ENCODE measurements at regions not wholly inside any gene's neighbourhood (a gene's known extent, or its start where the extent isn't known, plus 50 kb on each side); places are given as distances from the start of the nearest gene placed in this dataset.

- H3K4me3 ChIP-seq (ENCODE audit: low read depth, low read length) = no peak overlapping the region
- TF ChIP-seq MYC (IDR thresholded peaks at IDR 0.05; ENCODE audit: low read depth, low read length) = no peak
- no peak for DNase-seq (ENCODE audit: low read depth)
Measured at GRCh38 chr13:22647156-22647850, 533.5 kb upstream of the SGCG start.

DNA sequence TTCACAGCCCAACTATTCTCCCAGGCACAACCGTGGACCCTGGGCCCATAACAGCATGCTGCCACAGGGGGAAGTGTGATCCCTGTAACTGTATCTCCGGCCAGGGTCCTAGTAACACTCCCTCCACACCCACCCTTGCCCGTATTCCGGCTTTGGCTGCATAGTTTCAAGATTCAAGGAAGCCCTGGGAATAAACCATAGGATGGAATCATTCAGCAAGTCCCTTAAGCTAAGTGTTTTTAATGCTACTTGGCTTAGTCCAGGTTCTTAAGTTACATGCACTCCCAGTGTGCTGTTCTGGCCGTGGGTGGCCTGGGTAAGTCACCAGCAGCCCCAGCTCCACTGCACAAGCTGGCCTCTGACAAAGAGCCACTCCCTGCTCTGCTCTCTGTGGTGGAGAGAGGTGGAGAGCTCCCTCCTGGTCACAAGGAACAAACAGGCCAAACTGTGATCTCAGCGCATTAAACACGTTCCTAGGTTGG, 532.4 kb upstream of the SGCG start:
- TF ChIP-seq CTCF (IDR thresholded peaks at IDR 0.05; ENCODE audit: low read depth, low read length) (no peak), POLR2A (IDR thresholded peaks at IDR 0.05; ENCODE audit: extremely low read depth, insufficient read length) (no peak), MYC (IDR thresholded peaks at IDR 0.05; ENCODE audit: low read depth, low read length) (no peak), MAX (IDR thresholded peaks at IDR 0.05; ENCODE audit: low read depth, low read length) (no peak)
- no peak for DNase-seq (ENCODE audit: low read depth)

GRCh38 chr13:22652796-22653195, 528.0 kb upstream of the SGCG start:
- DNase-seq (ENCODE audit: low read depth) = no peak
- TF ChIP-seq MYC (IDR thresholded peaks at IDR 0.05; ENCODE audit: low read depth, low read length) (no peak), MAX (IDR thresholded peaks at IDR 0.05; ENCODE audit: low read depth, low read length) (no peak), CTCF (IDR thresholded peaks at IDR 0.05; ENCODE audit: low read depth, low read length) (no peak), POLR2A (IDR thresholded peaks at IDR 0.05; ENCODE audit: extremely low read depth, insufficient read length) (no peak)
- no peak overlapping the region for H3K4me3 ChIP-seq (ENCODE audit: low read depth, low read length)

More for the DNA sequence above, 532.4 kb upstream of the SGCG start:
- H3K4me3 ChIP-seq (ENCODE audit: low read depth, low read length) = no peak overlapping the region

DNA sequence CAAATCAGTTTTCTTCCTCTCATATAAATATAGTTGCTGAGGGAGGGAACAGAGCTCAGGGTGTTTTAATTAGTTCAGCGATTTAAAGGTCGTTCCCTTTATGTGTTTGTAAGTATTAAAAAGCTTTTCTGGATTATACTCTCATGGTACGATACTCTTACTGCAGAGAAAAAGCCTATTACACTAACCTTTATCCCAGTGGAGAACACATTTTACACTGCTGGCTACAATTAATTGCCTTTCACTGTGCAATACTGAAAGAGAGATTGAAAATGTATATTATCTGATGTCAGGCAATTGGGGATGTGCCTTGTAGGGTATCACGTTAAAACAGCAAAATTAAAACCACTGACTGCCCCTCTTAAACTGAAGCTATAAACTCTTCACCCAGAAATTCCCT, 526.9 kb upstream of the SGCG start:
- TF ChIP-seq MAX (IDR thresholded peaks at IDR 0.05; ENCODE audit: low read depth, low read length) (no peak), CTCF (IDR thresholded peaks at IDR 0.05; ENCODE audit: low read depth, low read length) (no peak), MYC (IDR thresholded peaks at IDR 0.05; ENCODE audit: low read depth, low read length) (no peak), POLR2A (IDR thresholded peaks at IDR 0.05; ENCODE audit: extremely low read depth, insufficient read length) (no peak)
- DNase-seq (ENCODE audit: low read depth) = no peak
- no peak overlapping the region for H3K4me3 ChIP-seq (ENCODE audit: low read depth, low read length)

- TF ChIP-seq MAX (IDR thresholded peaks at IDR 0.05; ENCODE audit: low read depth, low read length) (no peak), POLR2A (IDR thresholded peaks at IDR 0.05; ENCODE audit: extremely low read depth, insufficient read length) (no peak)
- no peak for DNase-seq (ENCODE audit: low read depth)
- H3K4me3 ChIP-seq (ENCODE audit: low read depth, low read length) = no peak overlapping the region
Measured at GRCh38 chr13:22655106-22655852, 525.5 kb upstream of the SGCG start.

GRCh38 chr13:22662771-22663170, 518.0 kb upstream of the SGCG start:
- TF ChIP-seq POLR2A (IDR thresholded peaks at IDR 0.05; ENCODE audit: extremely low read depth, insufficient read length) (no peak), CTCF (IDR thresholded peaks at IDR 0.05; ENCODE audit: low read depth, low read length) (no peak), MYC (IDR thresholded peaks at IDR 0.05; ENCODE audit: low read depth, low read length) (no peak), MAX (IDR thresholded peaks at IDR 0.05; ENCODE audit: low read depth, low read length) (no peak)
- DNase-seq (ENCODE audit: low read depth) = no peak
- H3K4me3 ChIP-seq (ENCODE audit: low read depth, low read length) = no peak overlapping the region
